ENCODE measurements at regions not wholly inside any gene's neighbourhood (a gene's known extent, or its start where the extent isn't known, plus 50 kb on each side); places are given as distances from the start of the nearest gene placed in this dataset.

DNA sequence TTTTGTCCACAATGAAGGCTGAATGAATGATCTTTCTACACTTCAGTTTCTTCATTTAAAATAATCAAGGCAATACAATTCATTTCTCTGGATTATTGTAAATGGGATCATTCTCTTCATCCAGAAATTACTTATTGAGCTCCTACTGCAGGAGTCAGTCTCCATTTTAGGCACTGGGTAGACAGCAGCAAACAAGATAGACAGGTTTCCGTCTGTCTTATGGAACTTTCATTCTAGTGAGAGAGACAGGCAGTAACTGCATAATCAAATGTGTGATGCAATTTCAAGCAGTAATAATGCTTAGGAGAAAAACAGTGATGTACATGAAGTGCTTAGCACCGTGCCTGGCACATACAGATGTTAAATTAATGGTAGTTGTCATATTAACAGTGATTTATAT lies 118.9 kb downstream of the SUDS3 start:
- no peak overlapping the region for H3K4me3 ChIP-seq (ENCODE audit: low read depth, low read length)
- DNase-seq (ENCODE audit: low read depth, low spot score), result no peak
- in situ Hi-C loops (cut with HindIII; ENCODE audit: low sequenced_read_pairs), result no loop called here
- TF ChIP-seq, protein P1, sequence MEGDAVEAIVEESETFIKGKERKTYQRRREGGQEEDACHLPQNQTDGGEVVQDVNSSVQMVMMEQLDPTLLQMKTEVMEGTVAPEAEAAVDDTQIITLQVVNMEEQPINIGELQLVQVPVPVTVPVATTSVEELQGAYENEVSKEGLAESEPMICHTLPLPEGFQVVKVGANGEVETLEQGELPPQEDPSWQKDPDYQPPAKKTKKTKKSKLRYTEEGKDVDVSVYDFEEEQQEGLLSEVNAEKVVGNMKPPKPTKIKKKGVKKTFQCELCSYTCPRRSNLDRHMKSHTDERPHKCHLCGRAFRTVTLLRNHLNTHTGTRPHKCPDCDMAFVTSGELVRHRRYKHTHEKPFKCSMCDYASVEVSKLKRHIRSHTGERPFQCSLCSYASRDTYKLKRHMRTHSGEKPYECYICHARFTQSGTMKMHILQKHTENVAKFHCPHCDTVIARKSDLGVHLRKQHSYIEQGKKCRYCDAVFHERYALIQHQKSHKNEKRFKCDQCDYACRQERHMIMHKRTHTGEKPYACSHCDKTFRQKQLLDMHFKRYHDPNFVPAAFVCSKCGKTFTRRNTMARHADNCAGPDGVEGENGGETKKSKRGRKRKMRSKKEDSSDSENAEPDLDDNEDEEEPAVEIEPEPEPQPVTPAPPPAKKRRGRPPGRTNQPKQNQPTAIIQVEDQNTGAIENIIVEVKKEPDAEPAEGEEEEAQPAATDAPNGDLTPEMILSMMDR (IDR thresholded peaks at IDR 0.05; ENCODE audit: low read depth, low read length), result no peak

- H3K4me3 ChIP-seq (ENCODE audit: low read depth, low read length), result no peak overlapping the region
- TF ChIP-seq, protein P1 (IDR thresholded peaks at IDR 0.05; ENCODE audit: low read depth, low read length), result no peak
- DNase-seq (ENCODE audit: low read depth, low spot score), result no peak
- in situ Hi-C loops (cut with HindIII; ENCODE audit: low sequenced_read_pairs), result no loop called here
These were observed 121.8 kb downstream of the SUDS3 start for GRCh38 chr12:118498171-118498570.

DNA sequence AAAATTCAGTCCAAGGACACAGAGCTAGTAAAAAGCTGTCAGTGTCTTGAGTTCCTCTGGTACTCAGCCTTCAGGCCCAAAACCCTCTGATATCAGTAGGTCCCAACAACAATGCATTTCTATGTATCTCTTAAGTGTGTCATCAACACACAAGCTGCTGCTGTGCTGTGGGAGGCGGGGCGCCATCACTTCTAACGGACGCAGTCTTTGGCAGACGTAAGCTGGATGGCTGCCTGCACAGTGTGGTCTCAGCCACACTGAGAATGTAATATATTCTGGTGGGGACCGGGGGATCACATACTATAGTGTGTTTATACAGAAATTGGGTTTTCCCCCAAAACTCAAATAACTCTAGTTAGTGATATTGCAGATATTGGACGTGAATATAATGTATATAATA lies 123.9 kb downstream of the SUDS3 start:
- in situ Hi-C loops (cut with HindIII; ENCODE audit: low sequenced_read_pairs), result no loop called here
- H3K4me3 ChIP-seq (ENCODE audit: low read depth, low read length), result no peak overlapping the region
- no peak for DNase-seq (ENCODE audit: low read depth, low spot score)
- TF ChIP-seq, protein P1 (IDR thresholded peaks at IDR 0.05; ENCODE audit: low read depth, low read length), result no peak

GRCh38 chr12:118501489-118501888 lies 125.1 kb downstream of the SUDS3 start:
- no peak for DNase-seq (ENCODE audit: low read depth, low spot score)
- in situ Hi-C loops (cut with HindIII; ENCODE audit: low sequenced_read_pairs), result no loop called here
- TF ChIP-seq, protein P1 (IDR thresholded peaks at IDR 0.05; ENCODE audit: low read depth, low read length), result no peak
- no peak overlapping the region for H3K4me3 ChIP-seq (ENCODE audit: low read depth, low read length)

DNA sequence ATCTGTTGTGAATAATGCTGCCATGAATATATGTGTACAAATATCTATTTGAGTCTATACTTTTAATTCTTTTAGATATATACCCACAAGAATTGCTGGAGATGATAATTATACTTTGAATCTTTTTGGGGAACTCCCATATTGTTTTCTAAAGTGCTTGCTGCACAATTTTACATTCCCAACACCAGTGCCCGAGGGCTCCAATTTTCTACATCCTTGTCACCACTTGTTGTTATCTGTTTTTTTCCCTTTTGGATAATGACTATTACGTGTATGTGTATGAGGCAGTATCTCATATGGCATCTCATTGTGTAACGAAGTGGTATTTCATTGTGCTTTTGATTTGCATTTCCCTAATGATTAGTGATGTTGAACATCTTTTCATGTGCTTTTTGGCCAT lies 127.1 kb downstream of the SUDS3 start:
- H3K4me3 ChIP-seq (ENCODE audit: low read depth, low read length), result no peak overlapping the region
- in situ Hi-C loops (cut with HindIII; ENCODE audit: low sequenced_read_pairs), result no loop called here
- no peak for DNase-seq (ENCODE audit: low read depth, low spot score)
- TF ChIP-seq, protein P1 (IDR thresholded peaks at IDR 0.05; ENCODE audit: low read depth, low read length), result no peak

- TF ChIP-seq, protein P1 (IDR thresholded peaks at IDR 0.05; ENCODE audit: low read depth, low read length), result no peak
- in situ Hi-C loops (cut with HindIII; ENCODE audit: low sequenced_read_pairs), result no loop called here
- H3K4me3 ChIP-seq (ENCODE audit: low read depth, low read length), result no peak overlapping the region
- DNase-seq (ENCODE audit: low read depth, low spot score), result no peak
These were observed 136.3 kb downstream of the SUDS3 start for GRCh38 chr12:118512669-118513068.

DNA sequence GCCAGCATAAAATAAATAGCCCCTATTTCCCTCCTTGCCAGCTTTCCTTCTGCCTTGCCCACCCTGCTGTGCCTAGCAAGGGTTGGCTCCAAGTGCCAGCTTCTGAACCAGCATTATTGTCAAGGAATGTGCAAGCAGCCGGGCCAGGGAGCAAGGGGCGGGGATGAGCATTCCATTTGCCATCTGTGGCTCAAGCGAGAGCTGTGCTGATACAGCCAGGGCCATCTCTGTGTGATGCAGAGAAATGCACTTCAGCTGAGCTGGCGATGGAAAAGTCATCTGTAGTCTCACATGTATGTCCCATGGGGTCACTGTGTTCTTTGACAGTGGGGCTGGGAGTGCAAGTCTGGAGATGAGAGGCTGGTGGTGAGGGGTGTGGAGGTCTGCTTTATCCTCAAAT lies 137.3 kb downstream of the SUDS3 start:
- TF ChIP-seq, protein P1 (IDR thresholded peaks at IDR 0.05; ENCODE audit: low read depth, low read length), result no peak
- no peak overlapping the region for H3K4me3 ChIP-seq (ENCODE audit: low read depth, low read length)
- in situ Hi-C loops (cut with HindIII; ENCODE audit: low sequenced_read_pairs), result no loop called here
- no peak for DNase-seq (ENCODE audit: low read depth, low spot score)

Measured in astrocyte of the spinal cord (primary cell).